Keratinocyte (primary cell): ENCODE measurements at regions not wholly inside any gene's neighbourhood (a gene's known extent, or its start where the extent isn't known, plus 50 kb on each side); places are given as distances from the start of the nearest gene placed in this dataset.

Experiments used
- DNase-seq: peaks from one replicate; pipeline ENCODE4 v3.0.0-alpha.2; 2011; ENCODE audit warnings: low read depth, missing footprints, low spot score
- FAIRE-seq: peaks from 2 replicates; lab custom pipeline; 2011; peaks lifted over from hg19 to GRCh38; lab: Jason Lieb, UNC
- H2AFZ ChIP-seq: 2 replicates; pipeline ENCODE4 v1.6.0; 2012; ENCODE audit warnings: low read length, control low read depth, inconsistent platforms; ENCODE audit not compliant: control insufficient read depth
- H3K27ac ChIP-seq: 2 replicates; pipeline ENCODE4 v1.5.1; 2011; ENCODE audit warnings: low read length; ENCODE audit not compliant: control insufficient read depth, insufficient read depth
- H3K27me3 ChIP-seq: 3 replicates; pipeline ENCODE4 v1.6.0; 2011; ENCODE audit warnings: low read length; ENCODE audit not compliant: control insufficient read depth, insufficient read depth; ENCODE audit errors: extremely low read depth
- H3K36me3 ChIP-seq, 2 experiments: 2 replicates in 1 of 2; 3 replicates in 1 of 2; pipeline ENCODE4 v1.5.1; 2011; ENCODE audit warnings: low read length in 2 of 2, mild to moderate bottlenecking in 1 of 2; ENCODE audit not compliant: control insufficient read depth in 2 of 2, insufficient read depth in 2 of 2; ENCODE audit errors: extremely low read depth in 1 of 2
- H3K4me1 ChIP-seq: 3 replicates; pipeline ENCODE4 v1.5.1; 2011; ENCODE audit warnings: low read length; ENCODE audit not compliant: control insufficient read depth, insufficient read depth; ENCODE audit errors: extremely low read depth
- H3K4me2 ChIP-seq: 3 replicates; pipeline ENCODE4 v1.6.0; 2011; ENCODE audit warnings: low read depth, low read length; ENCODE audit not compliant: control insufficient read depth, insufficient read depth; ENCODE audit errors: extremely low read depth
- H3K4me3 ChIP-seq, 3 experiments: fragments of 200-600 bp in 1 of 3; sonication (generic) in 1 of 3; 2 replicates in 2 of 3; 3 replicates in 1 of 3; pipeline ENCODE4 v1.5.1; 2011 to 2016; ENCODE audit warnings: low read length in 3 of 3, mild to moderate bottlenecking in 3 of 3, control low read depth in 2 of 3, inconsistent platforms in 1 of 3, low read depth in 1 of 3, mixed read lengths in 1 of 3, mixed run types in 1 of 3, moderate library complexity in 1 of 3; ENCODE audit not compliant: control insufficient read depth in 2 of 3, insufficient read depth in 2 of 3; ENCODE audit errors: extremely low read depth in 1 of 3
- H3K79me2 ChIP-seq: 2 replicates; pipeline ENCODE4 v1.6.0; 2012; ENCODE audit warnings: low read length; ENCODE audit not compliant: control insufficient read depth, insufficient read depth
- H3K9ac ChIP-seq: 3 replicates; pipeline ENCODE4 v1.6.0; 2011; ENCODE audit warnings: low read length; ENCODE audit not compliant: control insufficient read depth, insufficient read depth; ENCODE audit errors: extremely low read depth
- H3K9me1 ChIP-seq: 3 replicates; pipeline ENCODE4 v1.6.0; 2011; ENCODE audit warnings: low read length; ENCODE audit not compliant: control insufficient read depth, insufficient read depth; ENCODE audit errors: extremely low read depth
- H3K9me3 ChIP-seq: 2 replicates; pipeline ENCODE4 v1.5.1; 2012; ENCODE audit warnings: low read depth, low read length; ENCODE audit not compliant: control insufficient read depth
- H4K20me1 ChIP-seq: 3 replicates; pipeline ENCODE4 v1.6.0; 2011; ENCODE audit warnings: low read length; ENCODE audit not compliant: control insufficient read depth, insufficient read depth; ENCODE audit errors: extremely low read depth
- CTCF ChIP-seq, 3 experiments: IDR thresholded peaks in 1 of 3; conservative IDR thresholded peaks in 1 of 3; optimal IDR thresholded peaks in 1 of 3; 2 replicates in 2 of 3; 3 replicates in 1 of 3; pipeline versions ENCODE3 to v1.5.1; 2011; ENCODE audit warnings: low read length in 3 of 3, mild to moderate bottlenecking in 3 of 3, moderate library complexity in 2 of 3, control low read depth in 1 of 3, inconsistent platforms in 1 of 3; ENCODE audit not compliant: insufficient read depth in 2 of 3; ENCODE audit errors: extremely low read depth in 1 of 3
- EZH2 ChIP-seq: IDR thresholded peaks from one replicate; pipeline ENCODE4 v1.6.1; 2012; ENCODE audit warnings: inconsistent platforms, mild to moderate bottlenecking, low read length, moderate library complexity
- dilution Hi-C: fragments of 300-500 bp; cut with MboI; formaldehyde crosslinking; loops from one replicate; pipeline ENCODE4 v1.7.0; 2020; ENCODE audit warnings: low sequenced_read_pairs; ENCODE audit not compliant: extremely low pct_ligation_motif_present

GRCh38 chr4:126779436-126780166 is 853.2 kb upstream of the INTU start:
- dilution Hi-C loops, result no loop called here
- no peak for DNase-seq
- Histone ChIP-seq H4K20me1 (no peaks in the 10 kb centered on the region), H3K4me3 (no peak overlapping the region), H2AFZ (no peak overlapping the region), H3K27me3 (no peaks in the 10 kb centered on the region), H3K79me2 (no peaks in the 10 kb centered on the region), H3K9ac (no peak overlapping the region), H3K4me2 (no peak overlapping the region), H3K9me3 (no peaks in the 10 kb centered on the region), H3K36me3 (no peaks in the 10 kb centered on the region), H3K27ac (no peak overlapping the region), H3K9me1 (no peaks in the 10 kb centered on the region), H3K4me1 (peaks cover 10% of the 10 kb centered on the region)
- no peak for FAIRE-seq
- TF ChIP-seq EZH2, result no peak
- TF ChIP-seq CTCF (optimal IDR thresholded peaks at IDR 0.05 in 1 of 3, IDR thresholded peaks at IDR 0.05 in 1 of 3, conservative IDR thresholded peaks at IDR 0.05 in 1 of 3; ENCODE audit: extremely low read depth in 1 of 3, insufficient read depth in 2 of 3, low read length in 3 of 3), result no peak

DNA sequence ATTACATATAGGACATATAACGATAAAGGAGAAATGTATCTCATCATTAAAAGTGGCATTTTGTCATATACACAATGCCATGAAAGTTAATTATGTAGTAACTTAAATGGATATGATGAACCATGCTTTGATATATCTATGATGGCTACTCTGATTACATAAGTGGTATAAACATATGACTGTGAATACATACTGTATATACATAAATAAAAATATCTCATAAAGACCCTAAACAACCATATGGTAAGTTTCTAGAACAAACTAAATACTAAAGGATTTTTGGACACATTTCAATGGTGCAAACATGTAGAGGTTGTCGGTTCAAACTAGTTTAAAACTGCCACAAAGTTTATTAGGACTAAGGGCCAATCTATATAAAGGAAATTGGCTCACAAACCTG is 849.6 kb upstream of the INTU start:
- Histone ChIP-seq H3K4me2 (no peak overlapping the region), H3K4me1 (peaks cover 8% of the 10 kb centered on the region), H3K9me3 (no peaks in the 10 kb centered on the region), H3K9me1 (no peaks in the 10 kb centered on the region), H3K79me2 (no peaks in the 10 kb centered on the region), H3K9ac (no peak overlapping the region), H3K4me3 (no peak overlapping the region), H2AFZ (no peak overlapping the region), H3K27ac (no peak overlapping the region), H3K27me3 (no peaks in the 10 kb centered on the region), H3K36me3 (no peaks in the 10 kb centered on the region), H4K20me1 (no peaks in the 10 kb centered on the region)
- dilution Hi-C loops, result no loop called here
- no peak for TF ChIP-seq CTCF (optimal IDR thresholded peaks at IDR 0.05 in 1 of 3, IDR thresholded peaks at IDR 0.05 in 1 of 3, conservative IDR thresholded peaks at IDR 0.05 in 1 of 3; ENCODE audit: extremely low read depth in 1 of 3, insufficient read depth in 2 of 3, low read length in 3 of 3)
- no peak for TF ChIP-seq EZH2
- no peak for DNase-seq
- no peak for FAIRE-seq
